ENCODE measurements at regions not wholly inside any gene's neighbourhood (a gene's known extent, or its start where the extent isn't known, plus 50 kb on each side); places are given as distances from the start of the nearest gene placed in this dataset.

- TF ChIP-seq CTCF (IDR thresholded peaks at IDR 0.05): no peak
- no peak for TF ChIP-seq POLR2A (IDR thresholded peaks at IDR 0.05)
Observed at GRCh38 chr5:158398360-158399201, 539.6 kb upstream of the CLINT1 start.

Data from adrenal gland (tissue), 5 donors.